CD14-positive monocyte (primary cell): ENCODE measurements at regions not wholly inside any gene's neighbourhood (a gene's known extent, or its start where the extent isn't known, plus 50 kb on each side); places are given as distances from the start of the nearest gene placed in this dataset.

Experiments
- DNase-seq, 3 donors: peaks; one replicate each; pipeline ENCODE4 v3.0.0-alpha.2; 2011 to 2022
- H2AFZ ChIP-seq: 2 replicates; pipeline ENCODE4 v1.6.0; 2012; ENCODE audit warnings: mild to moderate bottlenecking, low read depth, low read length, inconsistent platforms; ENCODE audit not compliant: insufficient read depth, poor library complexity, severe bottlenecking
- H3K27ac ChIP-seq, 2 donors: 1 replicate in 1 of 2; 2 replicates in 1 of 2; pipeline ENCODE4 v1.5.1; 2012 to 2013; ENCODE audit warnings: low read length in 2 of 2, control low read depth in 1 of 2, inconsistent platforms in 1 of 2, low read depth in 1 of 2, mild to moderate bottlenecking in 1 of 2
- H3K27me3 ChIP-seq, 2 donors: one replicate each; pipeline versions ENCODE4 v1.6.0 to v1.6.1; 2011 to 2013; ENCODE audit warnings: low read length in 2 of 2; ENCODE audit not compliant: control insufficient read depth in 2 of 2, insufficient read depth in 2 of 2
- H3K36me3 ChIP-seq, 2 donors: replicated peaks in 1 of 2; 1 replicate in 1 of 2; 2 replicates in 1 of 2; pipeline versions ENCODE4 v1.5.1 to v1.6.1; 2012 to 2013; ENCODE audit warnings: low read length in 2 of 2, control low read depth in 1 of 2, inconsistent platforms in 1 of 2, mild to moderate bottlenecking in 1 of 2; ENCODE audit not compliant: insufficient read depth in 2 of 2, control insufficient read depth in 1 of 2
- H3K4me1 ChIP-seq, 2 donors: 1 replicate in 1 of 2; 2 replicates in 1 of 2; pipeline versions ENCODE4 v1.5.1 to v1.6.1; 2012 to 2013; ENCODE audit warnings: low read length in 2 of 2, control low read depth in 1 of 2, inconsistent platforms in 1 of 2, mild to moderate bottlenecking in 1 of 2, moderate library complexity in 1 of 2; ENCODE audit not compliant: insufficient read depth in 2 of 2, control insufficient read depth in 1 of 2
- H3K4me2 ChIP-seq: replicated peaks from 2 replicates; pipeline ENCODE3; 2012; ENCODE audit warnings: low read length, moderate library complexity, mild to moderate bottlenecking; ENCODE audit not compliant: poor library complexity, severe bottlenecking; ENCODE audit errors: extremely low read depth
- H3K4me3 ChIP-seq, 3 experiments: fragments of 200-600 bp in 1 of 3; sonication (generic) in 1 of 3; replicated peaks in 1 of 3; 1 replicate in 2 of 3; 2 replicates in 1 of 3; pipeline ENCODE4 v1.5.1; 2011 to 2013; ENCODE audit warnings: low read length in 3 of 3, mild to moderate bottlenecking in 3 of 3, control low read depth in 2 of 3, low read depth in 2 of 3, inconsistent platforms in 1 of 3, moderate library complexity in 1 of 3
- H3K79me2 ChIP-seq: 2 replicates; pipeline ENCODE4 v1.6.0; 2012; ENCODE audit warnings: mild to moderate bottlenecking, control low read depth, inconsistent platforms, low read length, moderate library complexity; ENCODE audit not compliant: insufficient read depth
- H3K9ac ChIP-seq: 2 replicates; pipeline ENCODE4 v1.6.0; 2017; ENCODE audit warnings: low read length, mild to moderate bottlenecking; ENCODE audit not compliant: insufficient read depth, poor library complexity, severe bottlenecking
- H3K9me3 ChIP-seq, 2 donors: replicated peaks in 1 of 2; 1 replicate in 1 of 2; 2 replicates in 1 of 2; pipeline versions ENCODE4 v1.5.1 to v1.6.1; 2012 to 2013; ENCODE audit warnings: low read length in 2 of 2, control low read depth in 1 of 2; ENCODE audit not compliant: control insufficient read depth in 1 of 2, insufficient read depth in 1 of 2
- H4K20me1 ChIP-seq: 2 replicates; pipeline ENCODE4 v1.6.0; 2012; ENCODE audit warnings: mild to moderate bottlenecking, low read length, control low read depth, moderate library complexity; ENCODE audit not compliant: insufficient read depth
- H3K27ac Mint-ChIP-seq, 7 donors: one replicate each; pipeline ENCODE4 v1.8.0; 2020; ENCODE audit warnings: mild to moderate bottlenecking in 7 of 7, mixed read lengths in 7 of 7, moderate library complexity in 6 of 7, inconsistent platforms in 2 of 7
- H3K27me3 Mint-ChIP-seq, 3 donors: one replicate each; pipeline ENCODE4 v1.8.0; 2021 to 2022; ENCODE audit warnings: low read depth in 3 of 3, mild to moderate bottlenecking in 3 of 3, mixed read lengths in 3 of 3, moderate library complexity in 3 of 3, inconsistent platforms in 1 of 3
- H3K36me3 Mint-ChIP-seq, 2 donors: one replicate each; pipeline ENCODE4 v1.8.0; 2020; ENCODE audit warnings: mixed read lengths in 2 of 2, inconsistent platforms in 1 of 2, mild to moderate bottlenecking in 1 of 2
- H3K4me1 Mint-ChIP-seq: one replicate; pipeline ENCODE4 v1.8.0; 2020; ENCODE audit warnings: mild to moderate bottlenecking, mixed read lengths
- H3K4me3 Mint-ChIP-seq, 2 donors: one replicate each; pipeline ENCODE4 v1.8.0; 2020; ENCODE audit warnings: mild to moderate bottlenecking in 2 of 2, mixed read lengths in 2 of 2, moderate library complexity in 1 of 2
- H3K9me3 Mint-ChIP-seq, 7 donors: one replicate each; pipeline ENCODE4 v1.8.0; 2020 to 2022; ENCODE audit warnings: mixed read lengths in 7 of 7, mild to moderate bottlenecking in 6 of 7, moderate library complexity in 6 of 7, inconsistent platforms in 2 of 7
- WGBS: methylation state at CpG from one replicate; pipeline ENCODE4 v1.1.5; 2013; ENCODE audit warnings: missing lambda C conversion rate; ENCODE audit not compliant: insufficient coverage; 5-methylcytosine and 5-hydroxymethylcytosine counted together
- intact Hi-C, 2 donors: fragments of 100-400 bp; cut with micrococcal nuclease; formaldehyde crosslinking; loops; one replicate each; pipeline versions ENCODE4 v1.15.0 to v1.15.1; 2023
- TF ChIP-seq, protein P1 (sequence below): fragments of 200-600 bp; IDR thresholded peaks from one replicate; pipeline ENCODE4 v1.8.0; 2022; ENCODE audit warnings: antibody characterized with exemption, mild to moderate bottlenecking

DNA sequence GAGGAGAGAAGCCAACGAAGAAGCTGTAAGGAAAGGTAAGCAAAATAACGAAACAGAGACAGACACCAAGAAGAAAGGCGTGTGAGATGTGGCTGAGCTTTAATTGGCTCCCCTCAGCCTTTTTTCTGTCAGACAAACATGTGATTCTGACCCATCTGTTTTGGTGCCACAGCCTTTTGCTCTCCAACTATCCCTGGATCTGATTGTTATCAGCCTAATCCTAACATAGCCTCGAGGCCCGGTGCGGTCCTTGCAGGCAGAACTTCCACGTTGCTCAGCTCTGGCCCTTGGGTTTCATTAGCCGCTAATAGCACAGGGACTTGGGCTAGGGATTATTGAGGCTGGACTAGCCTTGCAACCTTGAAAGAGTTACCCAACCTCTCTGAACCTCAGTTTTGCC, 57.9 kb upstream of the CACNA2D3 start:
- H3K27me3 Mint-ChIP-seq: peaks cover 0 to 9% (median 8%) of the 10 kb centered on the region in 3 donors
- H3K27me3 ChIP-seq: no peaks in the 10 kb centered on the region

DNA sequence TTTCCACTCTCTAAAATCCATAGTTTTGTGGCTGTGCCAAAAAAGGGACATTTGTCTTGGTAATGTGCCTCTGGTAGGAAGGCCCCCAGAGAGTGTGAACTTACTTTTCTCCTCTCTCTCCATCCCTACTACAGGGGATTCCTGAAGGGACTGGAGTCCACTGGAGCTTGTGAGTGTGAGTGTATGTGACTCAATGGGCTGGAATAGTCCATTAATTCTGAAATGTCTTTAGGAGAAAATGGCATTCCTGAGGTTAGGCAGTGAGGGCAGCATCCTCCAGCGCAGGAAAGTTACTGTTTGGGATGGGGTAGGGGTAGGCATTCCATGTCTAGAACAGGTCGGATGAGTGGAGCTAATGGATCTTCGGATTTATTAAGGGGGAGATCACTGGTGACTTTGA, 59.8 kb upstream of the CACNA2D3 start:
- WGBS: 100% methylated on average over 3 of the region's 3 CpGs
- no peak for DNase-seq
- no peaks in the 10 kb centered on the region for H3K27me3 ChIP-seq
- TF ChIP-seq, protein P1, sequence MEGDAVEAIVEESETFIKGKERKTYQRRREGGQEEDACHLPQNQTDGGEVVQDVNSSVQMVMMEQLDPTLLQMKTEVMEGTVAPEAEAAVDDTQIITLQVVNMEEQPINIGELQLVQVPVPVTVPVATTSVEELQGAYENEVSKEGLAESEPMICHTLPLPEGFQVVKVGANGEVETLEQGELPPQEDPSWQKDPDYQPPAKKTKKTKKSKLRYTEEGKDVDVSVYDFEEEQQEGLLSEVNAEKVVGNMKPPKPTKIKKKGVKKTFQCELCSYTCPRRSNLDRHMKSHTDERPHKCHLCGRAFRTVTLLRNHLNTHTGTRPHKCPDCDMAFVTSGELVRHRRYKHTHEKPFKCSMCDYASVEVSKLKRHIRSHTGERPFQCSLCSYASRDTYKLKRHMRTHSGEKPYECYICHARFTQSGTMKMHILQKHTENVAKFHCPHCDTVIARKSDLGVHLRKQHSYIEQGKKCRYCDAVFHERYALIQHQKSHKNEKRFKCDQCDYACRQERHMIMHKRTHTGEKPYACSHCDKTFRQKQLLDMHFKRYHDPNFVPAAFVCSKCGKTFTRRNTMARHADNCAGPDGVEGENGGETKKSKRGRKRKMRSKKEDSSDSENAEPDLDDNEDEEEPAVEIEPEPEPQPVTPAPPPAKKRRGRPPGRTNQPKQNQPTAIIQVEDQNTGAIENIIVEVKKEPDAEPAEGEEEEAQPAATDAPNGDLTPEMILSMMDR: no peak
- no peak overlapping the region for H3K27ac Mint-ChIP-seq
- H3K36me3 ChIP-seq: no peaks in the 10 kb centered on the region
- no peak overlapping the region for H3K27ac ChIP-seq
- H3K9ac ChIP-seq: no peak overlapping the region
- no peak overlapping the region for H2AFZ ChIP-seq
- no peaks in the 10 kb centered on the region for H3K9me3 ChIP-seq
- H3K4me3 Mint-ChIP-seq: no peak overlapping the region
- intact Hi-C loops: no loop called here
- H3K27me3 Mint-ChIP-seq: peaks cover 2 to 11% (median 4%) of the 10 kb centered on the region in 3 donors
- no peak overlapping the region for H3K4me2 ChIP-seq
- no peaks in the 10 kb centered on the region for H3K4me1 Mint-ChIP-seq
- H3K36me3 Mint-ChIP-seq: no peaks in the 10 kb centered on the region
- H3K79me2 ChIP-seq: no peaks in the 10 kb centered on the region
- no peaks in the 10 kb centered on the region for H3K4me1 ChIP-seq
- peaks cover 0 to 5% (median 0%) of the 10 kb centered on the region in 7 donors for H3K9me3 Mint-ChIP-seq
- no peak overlapping the region for H3K4me3 ChIP-seq
- H4K20me1 ChIP-seq: no peaks in the 10 kb centered on the region

More for the DNA sequence above, 57.9 kb upstream of the CACNA2D3 start:
- no peak overlapping the region for H3K9ac ChIP-seq
- no peak overlapping the region for H3K27ac ChIP-seq
- H3K4me1 Mint-ChIP-seq: no peaks in the 10 kb centered on the region
- no peak overlapping the region for H3K27ac Mint-ChIP-seq
- no peaks in the 10 kb centered on the region for H3K79me2 ChIP-seq
- no peak overlapping the region for H3K4me3 ChIP-seq
- no peak overlapping the region for H3K4me2 ChIP-seq
- no peak for DNase-seq
- intact Hi-C loops: no loop called here
- H4K20me1 ChIP-seq: no peaks in the 10 kb centered on the region
- no peaks in the 10 kb centered on the region for H3K36me3 Mint-ChIP-seq
- H3K9me3 ChIP-seq: peaks cover 0 to 3% of the 10 kb centered on the region in 2 donors
- H3K4me3 Mint-ChIP-seq: no peak overlapping the region
- TF ChIP-seq, protein P1: no peak
- no peak overlapping the region for H2AFZ ChIP-seq
- H3K9me3 Mint-ChIP-seq: peaks cover 0 to 8% (median 4%) of the 10 kb centered on the region in 7 donors
- no peaks in the 10 kb centered on the region for H3K4me1 ChIP-seq
- 85% methylated on average over 3 of the region's 8 CpGs for WGBS
- H3K36me3 ChIP-seq: no peaks in the 10 kb centered on the region
